SK-N-SH (cell line): ENCODE measurements at regions not wholly inside any gene's neighbourhood (a gene's known extent, or its start where the extent isn't known, plus 50 kb on each side); places are given as distances from the start of the nearest gene placed in this dataset.

Experiments used
- RCOR1 ChIP-seq: fragments of 150-350 bp; IDR thresholded peaks from 2 replicates; pipeline ENCODE4 v1.6.1; 2017; ENCODE audit warnings: antibody characterized with exemption, low read length
- YY1 ChIP-seq: IDR thresholded peaks from 2 replicates; pipeline ENCODE4 v1.4.0; 2012; ENCODE audit warnings: low read depth, mild to moderate bottlenecking
- TF ChIP-seq, protein P1 (sequence below): fragments of 150-350 bp; IDR thresholded peaks from 2 replicates; pipeline ENCODE4 v1.6.1; 2017; ENCODE audit warnings: antibody characterized with exemption, low read length, low read depth, borderline replicate concordance
- TF ChIP-seq, protein P2 (sequence below): IDR thresholded peaks from 2 replicates; pipeline ENCODE4 v1.4.0; 2012; ENCODE audit warnings: low read depth

DNA sequence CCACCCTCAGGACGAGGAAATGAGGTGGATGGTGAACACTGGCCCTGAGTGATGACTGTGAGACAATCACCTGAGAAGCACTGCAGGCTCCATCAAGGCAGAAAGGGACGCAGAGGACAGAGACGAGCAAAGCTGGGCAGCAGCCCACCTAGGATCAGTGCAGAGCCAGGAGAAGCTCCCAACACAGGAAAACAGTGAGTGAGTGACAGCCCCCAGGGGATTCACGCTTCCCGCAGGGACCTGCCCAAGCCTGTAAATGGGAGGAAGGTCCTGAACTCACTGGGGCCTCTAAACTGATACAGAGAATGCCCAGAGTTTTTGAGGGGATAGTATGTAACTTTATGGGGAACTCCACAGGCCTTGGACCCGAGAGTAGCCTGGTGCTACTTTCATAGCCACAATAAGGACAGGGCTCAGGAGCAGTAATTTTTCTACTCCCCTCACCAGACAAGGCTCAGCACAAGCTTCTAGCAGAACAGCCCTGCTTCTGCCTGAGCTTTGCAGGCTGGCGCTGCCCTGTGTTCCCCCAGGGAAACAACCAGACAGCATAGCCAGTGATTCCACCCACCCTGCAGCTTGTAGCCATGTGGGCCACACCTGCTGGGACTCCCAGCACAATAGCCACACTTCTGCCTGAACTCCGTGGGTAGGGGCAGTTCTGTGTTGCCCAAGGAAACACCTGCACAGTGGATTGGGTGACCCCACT is 708.4 kb downstream of the POM121L12 start:
- no peak for TF ChIP-seq RCOR1
- TF ChIP-seq, protein P1, sequence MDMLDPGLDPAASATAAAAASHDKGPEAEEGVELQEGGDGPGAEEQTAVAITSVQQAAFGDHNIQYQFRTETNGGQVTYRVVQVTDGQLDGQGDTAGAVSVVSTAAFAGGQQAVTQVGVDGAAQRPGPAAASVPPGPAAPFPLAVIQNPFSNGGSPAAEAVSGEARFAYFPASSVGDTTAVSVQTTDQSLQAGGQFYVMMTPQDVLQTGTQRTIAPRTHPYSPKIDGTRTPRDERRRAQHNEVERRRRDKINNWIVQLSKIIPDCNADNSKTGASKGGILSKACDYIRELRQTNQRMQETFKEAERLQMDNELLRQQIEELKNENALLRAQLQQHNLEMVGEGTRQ = no peak
- TF ChIP-seq YY1 = no peak
- TF ChIP-seq, protein P2, sequence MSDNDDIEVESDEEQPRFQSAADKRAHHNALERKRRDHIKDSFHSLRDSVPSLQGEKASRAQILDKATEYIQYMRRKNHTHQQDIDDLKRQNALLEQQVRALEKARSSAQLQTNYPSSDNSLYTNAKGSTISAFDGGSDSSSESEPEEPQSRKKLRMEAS = no peak
